Mesendoderm (in vitro differentiated cells): ENCODE measurements at regions not wholly inside any gene's neighbourhood (a gene's known extent, or its start where the extent isn't known, plus 50 kb on each side); places are given as distances from the start of the nearest gene placed in this dataset.
A peak's percentile ranks its signal among the peaks of the same experiment; 100 is the strongest.

Experiments used
- DNase-seq: peaks from one replicate; pipeline ENCODE4 v3.0.0; 2013
- H2AK5ac ChIP-seq: 2 replicates; pipeline ENCODE4 v1.6.1; 2013; ENCODE audit warnings: low read length, inconsistent platforms
- H2BK120ac ChIP-seq: 2 replicates; pipeline ENCODE4 v1.6.1; 2013; ENCODE audit warnings: low read depth, mild to moderate bottlenecking, low read length, moderate library complexity, mixed read lengths
- H2BK15ac ChIP-seq: replicated peaks from 2 replicates; pipeline ENCODE4 v1.6.1; 2013; ENCODE audit warnings: low read depth, mild to moderate bottlenecking, moderate library complexity
- H2BK5ac ChIP-seq: 2 replicates; pipeline ENCODE4 v1.6.1; 2013; ENCODE audit warnings: low read length, inconsistent platforms
- H3K18ac ChIP-seq: 2 replicates; pipeline ENCODE4 v1.6.1; 2013; ENCODE audit warnings: mild to moderate bottlenecking, low read length, mixed read lengths
- H3K23ac ChIP-seq: one replicate; pipeline ENCODE4 v1.6.1; 2013; ENCODE audit warnings: low read length
- H3K27ac ChIP-seq: 2 replicates; pipeline ENCODE4 v1.5.1; 2013; ENCODE audit warnings: low read depth, mild to moderate bottlenecking, inconsistent platforms, low read length, moderate library complexity
- H3K27me3 ChIP-seq: 2 replicates; pipeline ENCODE4 v1.6.1; 2013; ENCODE audit warnings: low read length, control low read depth, mild to moderate bottlenecking, inconsistent platforms; ENCODE audit not compliant: insufficient read depth, poor library complexity
- H3K36me3 ChIP-seq: 2 replicates; pipeline ENCODE4 v1.6.1; 2013; ENCODE audit warnings: low read length, inconsistent platforms; ENCODE audit not compliant: control insufficient read depth, insufficient read depth
- H3K4ac ChIP-seq: one replicate; pipeline ENCODE4 v1.6.1; 2013; ENCODE audit warnings: low read depth, mild to moderate bottlenecking, low read length, moderate library complexity
- H3K4me1 ChIP-seq: 2 replicates; pipeline ENCODE4 v1.6.1; 2013; ENCODE audit warnings: low read depth, low read length, inconsistent platforms; ENCODE audit not compliant: control insufficient read depth
- H3K4me2 ChIP-seq: 2 replicates; pipeline ENCODE4 v1.6.1; 2013; ENCODE audit warnings: low read length
- H3K4me3 ChIP-seq: 2 replicates; pipeline ENCODE4 v1.5.1; 2013; ENCODE audit warnings: mild to moderate bottlenecking, low read length
- H3K56ac ChIP-seq: one replicate; pipeline ENCODE4 v1.6.1; 2013; ENCODE audit warnings: low read length
- H3K79me1 ChIP-seq: 2 replicates; pipeline ENCODE4 v1.6.1; 2013; ENCODE audit warnings: low read length, inconsistent platforms
- H3K79me2 ChIP-seq: 2 replicates; pipeline ENCODE4 v1.6.1; 2013; ENCODE audit warnings: mild to moderate bottlenecking, low read length; ENCODE audit not compliant: control insufficient read depth, insufficient read depth
- H3K9ac ChIP-seq: 2 replicates; pipeline ENCODE4 v1.6.1; 2013; ENCODE audit warnings: low read length, inconsistent platforms
- H4K5ac ChIP-seq: one replicate; pipeline ENCODE4 v1.6.1; 2013; ENCODE audit warnings: low read length
- H4K8ac ChIP-seq: one replicate; pipeline ENCODE4 v1.6.1; 2013; ENCODE audit warnings: low read depth, mild to moderate bottlenecking, control low read depth, low read length, moderate library complexity
- WGBS: extraction: QIAGEN DNeasy Blood & Tissue Kit; methylation state at CpG from one replicate; pipeline ENCODE4 v1.1.7; 2013; ENCODE audit warnings: low lambda C conversion rate, missing lambda C conversion rate; ENCODE audit not compliant: insufficient coverage; ENCODE audit errors: extremely low coverage; 5-methylcytosine and 5-hydroxymethylcytosine counted together

- no peak overlapping the region for H2BK120ac ChIP-seq
- H3K9ac ChIP-seq: no peak overlapping the region
- H2BK15ac ChIP-seq: no peak overlapping the region
- no peak overlapping the region for H3K27ac ChIP-seq
- WGBS: no CpG with 5 or more reads among the region's 6 CpGs
- H4K5ac ChIP-seq: no peak overlapping the region
- DNase-seq: peak; percentile 5
- H3K23ac ChIP-seq: no peak overlapping the region
- H3K79me2 ChIP-seq: no peaks in the 10 kb centered on the region
- no peak overlapping the region for H3K18ac ChIP-seq
- H3K56ac ChIP-seq: no peak overlapping the region
- H3K4ac ChIP-seq: no peak overlapping the region
- no peak overlapping the region for H3K4me2 ChIP-seq
- no peaks in the 10 kb centered on the region for H3K36me3 ChIP-seq
- no peak overlapping the region for H2BK5ac ChIP-seq
- no peak overlapping the region for H2AK5ac ChIP-seq
- no peaks in the 10 kb centered on the region for H3K79me1 ChIP-seq
- H4K8ac ChIP-seq: no peak overlapping the region
- no peaks in the 10 kb centered on the region for H3K27me3 ChIP-seq
- no peak overlapping the region for H3K4me3 ChIP-seq
- no peaks in the 10 kb centered on the region for H3K4me1 ChIP-seq
These were observed 208.5 kb downstream of the TSHZ3 start for GRCh38 chr19:31140717-31141116.

- no peak overlapping the region for H3K18ac ChIP-seq
- no peaks in the 10 kb centered on the region for H3K79me1 ChIP-seq
- no peak overlapping the region for H4K8ac ChIP-seq
- H2AK5ac ChIP-seq: no peak overlapping the region
- no peak overlapping the region for H3K27ac ChIP-seq
- H3K56ac ChIP-seq: no peak overlapping the region
- WGBS: no CpG with 5 or more reads among the region's 9 CpGs
- no peak overlapping the region for H3K4ac ChIP-seq
- H3K4me1 ChIP-seq: no peaks in the 10 kb centered on the region
- H2BK120ac ChIP-seq: no peak overlapping the region
- no peak overlapping the region for H3K4me2 ChIP-seq
- H2BK5ac ChIP-seq: no peak overlapping the region
- no peak overlapping the region for H3K23ac ChIP-seq
- no peak for DNase-seq
- no peaks in the 10 kb centered on the region for H3K36me3 ChIP-seq
- H3K4me3 ChIP-seq: no peak overlapping the region
- no peak overlapping the region for H4K5ac ChIP-seq
- H3K9ac ChIP-seq: no peak overlapping the region
- H3K27me3 ChIP-seq: no peaks in the 10 kb centered on the region
- no peaks in the 10 kb centered on the region for H3K79me2 ChIP-seq
- no peak overlapping the region for H2BK15ac ChIP-seq
These were observed 209.2 kb downstream of the TSHZ3 start for GRCh38 chr19:31139871-31140505.

- no peak overlapping the region for H3K18ac ChIP-seq
- no peak overlapping the region for H3K56ac ChIP-seq
- no peaks in the 10 kb centered on the region for H3K79me1 ChIP-seq
- H3K4me3 ChIP-seq: no peak overlapping the region
- WGBS: no CpG with 5 or more reads among the region's 1 CpG
- no peaks in the 10 kb centered on the region for H3K79me2 ChIP-seq
- no peaks in the 10 kb centered on the region for H3K27me3 ChIP-seq
- H3K9ac ChIP-seq: no peak overlapping the region
- H3K27ac ChIP-seq: no peak overlapping the region
- no peak overlapping the region for H2BK15ac ChIP-seq
- no peak overlapping the region for H2BK120ac ChIP-seq
- no peaks in the 10 kb centered on the region for H3K4me1 ChIP-seq
- no peak overlapping the region for H3K4ac ChIP-seq
- H2BK5ac ChIP-seq: no peak overlapping the region
- no peak for DNase-seq
- no peak overlapping the region for H4K5ac ChIP-seq
- no peak overlapping the region for H2AK5ac ChIP-seq
- H4K8ac ChIP-seq: no peak overlapping the region
- no peak overlapping the region for H3K23ac ChIP-seq
- no peaks in the 10 kb centered on the region for H3K36me3 ChIP-seq
- H3K4me2 ChIP-seq: no peak overlapping the region
These were observed 211.2 kb downstream of the TSHZ3 start for GRCh38 chr19:31138077-31138476.

- H3K56ac ChIP-seq: no peak overlapping the region
- H3K4me2 ChIP-seq: no peak overlapping the region
- no peaks in the 10 kb centered on the region for H3K4me1 ChIP-seq
- no peak overlapping the region for H3K4me3 ChIP-seq
- H4K5ac ChIP-seq: no peak overlapping the region
- H2AK5ac ChIP-seq: no peak overlapping the region
- H3K4ac ChIP-seq: no peak overlapping the region
- no CpG with 5 or more reads among the region's 2 CpGs for WGBS
- H3K79me1 ChIP-seq: no peaks in the 10 kb centered on the region
- H2BK120ac ChIP-seq: no peak overlapping the region
- no peak overlapping the region for H2BK15ac ChIP-seq
- H3K27me3 ChIP-seq: no peaks in the 10 kb centered on the region
- no peak overlapping the region for H3K9ac ChIP-seq
- H2BK5ac ChIP-seq: no peak overlapping the region
- no peak overlapping the region for H4K8ac ChIP-seq
- no peak for DNase-seq
- H3K36me3 ChIP-seq: no peaks in the 10 kb centered on the region
- H3K27ac ChIP-seq: no peak overlapping the region
- H3K18ac ChIP-seq: no peak overlapping the region
- no peaks in the 10 kb centered on the region for H3K79me2 ChIP-seq
- H3K23ac ChIP-seq: no peak overlapping the region
These were observed 213.4 kb downstream of the TSHZ3 start for GRCh38 chr19:31135841-31136240.

GRCh38 chr19:31132753-31133110 lies 216.5 kb downstream of the TSHZ3 start:
- no peaks in the 10 kb centered on the region for H3K27me3 ChIP-seq

GRCh38 chr19:31128291-31128690 lies 220.9 kb downstream of the TSHZ3 start:
- no peaks in the 10 kb centered on the region for H3K27me3 ChIP-seq
- H3K9ac ChIP-seq: no peak overlapping the region
- H3K79me1 ChIP-seq: no peaks in the 10 kb centered on the region
- H3K18ac ChIP-seq: no peak overlapping the region
- no peak overlapping the region for H4K8ac ChIP-seq
- no peaks in the 10 kb centered on the region for H3K36me3 ChIP-seq
- no peaks in the 10 kb centered on the region for H3K79me2 ChIP-seq
- H3K4me1 ChIP-seq: no peaks in the 10 kb centered on the region
- H2BK5ac ChIP-seq: no peak overlapping the region
- H3K23ac ChIP-seq: no peak overlapping the region
- H3K4me3 ChIP-seq: no peak overlapping the region
- H2AK5ac ChIP-seq: no peak overlapping the region
- DNase-seq: no peak
- H3K27ac ChIP-seq: no peak overlapping the region
- no peak overlapping the region for H3K56ac ChIP-seq
- no peak overlapping the region for H3K4ac ChIP-seq
- H3K4me2 ChIP-seq: no peak overlapping the region
- H2BK15ac ChIP-seq: no peak overlapping the region
- H4K5ac ChIP-seq: no peak overlapping the region
- H2BK120ac ChIP-seq: no peak overlapping the region
- no CpG with 5 or more reads among the region's 9 CpGs for WGBS

More at GRCh38 chr19:31132753-31133110, 216.5 kb downstream of the TSHZ3 start:
- no CpG with 5 or more reads among the region's 2 CpGs for WGBS
- Histone ChIP-seq H4K8ac (no peak overlapping the region), H3K4me2 (no peak overlapping the region), H3K18ac (no peak overlapping the region), H3K27ac (no peak overlapping the region), H3K79me2 (no peaks in the 10 kb centered on the region), H3K4me1 (no peaks in the 10 kb centered on the region), H2BK15ac (no peak overlapping the region), H3K9ac (no peak overlapping the region), H3K4me3 (no peak overlapping the region), H3K56ac (no peak overlapping the region), H3K36me3 (no peaks in the 10 kb centered on the region), H3K23ac (no peak overlapping the region), H4K5ac (no peak overlapping the region), H2AK5ac (no peak overlapping the region), H3K79me1 (no peaks in the 10 kb centered on the region), H3K4ac (no peak overlapping the region), H2BK120ac (no peak overlapping the region), H2BK5ac (no peak overlapping the region)
- DNase-seq: no peak
